ENCODE measurements at regions not wholly inside any gene's neighbourhood (a gene's known extent, or its start where the extent isn't known, plus 50 kb on each side); places are given as distances from the start of the nearest gene placed in this dataset.
"Not testable (repeated sequence)": the region's sequence is repeated elsewhere in the genome, so short reads cannot be mapped to it uniquely, and the experiment has no call there.

DNA sequence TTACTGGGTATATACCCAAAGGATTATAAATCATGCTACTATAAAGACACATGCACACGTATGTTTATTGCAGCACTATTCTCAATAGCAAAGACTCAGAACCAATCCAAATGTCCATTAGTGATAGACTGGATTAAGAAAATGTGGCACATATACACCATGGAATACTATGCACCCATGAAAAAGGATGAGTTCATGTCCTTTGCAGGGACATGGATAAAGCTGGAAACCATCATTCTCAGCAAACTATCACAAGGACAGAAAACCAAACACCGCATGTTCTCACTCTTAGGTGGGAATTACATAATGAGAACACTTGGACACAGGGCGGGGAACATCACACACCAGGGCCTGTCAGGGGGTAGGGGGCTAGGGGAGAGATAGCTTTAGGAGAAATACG, 186.1 kb upstream of the FTMT start:
- TF ChIP-seq EZH2 (IDR thresholded peaks at IDR 0.05; ENCODE audit: borderline replicate concordance, insufficient read depth, low read depth, low read length, poor library complexity, severe bottlenecking) = not testable (repeated sequence)
- TF ChIP-seq, protein P1, sequence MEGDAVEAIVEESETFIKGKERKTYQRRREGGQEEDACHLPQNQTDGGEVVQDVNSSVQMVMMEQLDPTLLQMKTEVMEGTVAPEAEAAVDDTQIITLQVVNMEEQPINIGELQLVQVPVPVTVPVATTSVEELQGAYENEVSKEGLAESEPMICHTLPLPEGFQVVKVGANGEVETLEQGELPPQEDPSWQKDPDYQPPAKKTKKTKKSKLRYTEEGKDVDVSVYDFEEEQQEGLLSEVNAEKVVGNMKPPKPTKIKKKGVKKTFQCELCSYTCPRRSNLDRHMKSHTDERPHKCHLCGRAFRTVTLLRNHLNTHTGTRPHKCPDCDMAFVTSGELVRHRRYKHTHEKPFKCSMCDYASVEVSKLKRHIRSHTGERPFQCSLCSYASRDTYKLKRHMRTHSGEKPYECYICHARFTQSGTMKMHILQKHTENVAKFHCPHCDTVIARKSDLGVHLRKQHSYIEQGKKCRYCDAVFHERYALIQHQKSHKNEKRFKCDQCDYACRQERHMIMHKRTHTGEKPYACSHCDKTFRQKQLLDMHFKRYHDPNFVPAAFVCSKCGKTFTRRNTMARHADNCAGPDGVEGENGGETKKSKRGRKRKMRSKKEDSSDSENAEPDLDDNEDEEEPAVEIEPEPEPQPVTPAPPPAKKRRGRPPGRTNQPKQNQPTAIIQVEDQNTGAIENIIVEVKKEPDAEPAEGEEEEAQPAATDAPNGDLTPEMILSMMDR (IDR thresholded peaks at IDR 0.05) = not testable (repeated sequence)

Data from B cell (primary cell).